Fibroblast of mammary gland (primary cell): ENCODE measurements at regions not wholly inside any gene's neighbourhood (a gene's known extent, or its start where the extent isn't known, plus 50 kb on each side); places are given as distances from the start of the nearest gene placed in this dataset.

Experiments used
- DNase-seq: peaks from one replicate; pipeline ENCODE4 v3.0.0-alpha.2; 2010; ENCODE audit warnings: low read depth
- H3K4me3 ChIP-seq: 2 replicates; pipeline ENCODE4 v1.5.1; 2011; ENCODE audit warnings: low read depth, mild to moderate bottlenecking, low read length, moderate library complexity; ENCODE audit not compliant: control insufficient read depth
- CTCF ChIP-seq: conservative IDR thresholded peaks from 2 replicates; pipeline ENCODE4 v1.5.1; 2011; ENCODE audit warnings: low read depth, low read length, inconsistent platforms; ENCODE audit not compliant: control insufficient read depth, insufficient read depth

DNA sequence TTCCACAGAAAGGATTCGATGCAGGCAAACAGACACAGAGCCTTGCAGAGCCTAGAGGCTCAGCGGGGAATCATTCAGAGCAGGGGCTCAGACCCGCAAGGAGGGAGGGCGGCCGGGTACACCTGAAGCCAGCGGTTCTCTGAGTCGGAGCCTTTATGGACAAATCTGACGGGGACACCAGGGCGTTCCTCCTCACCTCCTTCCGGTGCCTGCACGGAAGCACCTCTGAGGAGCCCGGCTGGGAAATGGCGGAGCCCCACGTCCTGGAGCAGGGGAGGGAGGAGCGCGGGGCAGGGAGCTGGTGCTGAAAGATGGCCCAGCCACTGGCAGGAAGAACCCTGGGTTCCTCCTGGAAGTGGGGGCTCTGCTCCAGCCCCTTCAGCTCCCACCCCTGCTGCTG is 193.5 kb upstream of the ALKAL2 start:
- no peak for TF ChIP-seq CTCF
- no peak for DNase-seq
- no peak overlapping the region for H3K4me3 ChIP-seq

- TF ChIP-seq CTCF = no peak
- no peak overlapping the region for H3K4me3 ChIP-seq
- DNase-seq = no peak
Measured at GRCh38 chr2:479490-480176, 191.7 kb upstream of the ALKAL2 start.

DNA sequence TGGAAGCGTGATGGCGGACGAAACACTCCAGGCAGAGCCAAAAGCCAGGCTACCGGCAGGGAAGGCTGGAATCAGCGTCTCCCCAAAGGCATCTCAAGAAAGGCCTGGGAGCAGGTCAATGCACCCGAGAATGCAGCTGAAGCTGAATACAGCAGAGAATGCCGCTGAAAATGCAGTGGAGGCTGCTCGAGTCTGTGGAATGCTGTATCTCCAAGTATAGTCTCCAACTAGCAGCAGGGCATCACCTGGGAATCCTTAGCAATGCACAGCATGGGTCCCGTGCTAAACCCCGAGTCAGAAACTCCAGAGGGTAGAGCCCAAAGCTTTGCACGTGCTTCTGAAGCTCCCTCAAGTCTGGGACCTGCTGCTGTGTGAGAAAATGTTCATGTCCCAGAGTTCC is 191.1 kb upstream of the ALKAL2 start:
- DNase-seq = no peak
- no peak overlapping the region for H3K4me3 ChIP-seq
- no peak for TF ChIP-seq CTCF

GRCh38 chr2:471560-471959 is 183.7 kb upstream of the ALKAL2 start:
- no peak for DNase-seq
- TF ChIP-seq CTCF = no peak
- no peak overlapping the region for H3K4me3 ChIP-seq

- H3K4me3 ChIP-seq = no peak overlapping the region
- TF ChIP-seq CTCF = no peak
- DNase-seq = no peak
Measured at GRCh38 chr2:469514-469913, 181.6 kb upstream of the ALKAL2 start.

DNA sequence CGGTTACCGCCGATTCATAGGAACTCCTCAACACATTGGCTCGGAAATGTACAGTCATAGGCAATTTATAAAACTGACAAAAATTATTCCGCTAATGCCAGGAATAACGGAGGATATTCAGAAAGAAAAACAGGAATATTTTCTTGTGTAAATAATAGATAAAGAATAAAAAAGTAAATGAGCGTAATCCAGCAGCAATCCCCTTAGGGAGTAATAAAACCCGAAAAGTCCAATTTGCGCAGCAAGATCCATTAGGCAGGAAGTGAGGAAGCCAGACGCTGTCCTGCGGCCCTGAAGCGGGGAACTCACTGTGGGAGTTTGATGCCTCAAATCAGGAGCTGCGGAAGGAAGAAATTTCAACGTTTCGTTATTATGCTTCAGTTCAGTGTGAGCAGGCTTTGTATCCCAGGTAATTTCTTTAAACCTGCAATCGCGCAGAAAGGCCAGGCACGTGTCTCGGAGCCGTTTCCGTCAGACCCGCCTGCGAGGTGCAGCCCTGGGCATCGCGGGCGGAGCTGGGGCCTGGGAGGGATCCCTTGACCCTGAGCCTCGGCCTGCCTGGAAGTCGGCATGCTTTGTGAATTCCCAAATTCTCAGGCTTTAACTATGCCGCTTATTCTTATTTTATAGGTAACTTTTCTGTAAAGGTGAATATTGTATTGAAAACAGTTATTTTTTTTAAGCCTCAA is 180.9 kb upstream of the ALKAL2 start:
- no peak for DNase-seq
- no peak for TF ChIP-seq CTCF

More for the DNA sequence above, 180.9 kb upstream of the ALKAL2 start:
- H3K4me3 ChIP-seq = no peak overlapping the region
